ENCODE measurements at regions not wholly inside any gene's neighbourhood (a gene's known extent, or its start where the extent isn't known, plus 50 kb on each side); places are given as distances from the start of the nearest gene placed in this dataset.

DNA sequence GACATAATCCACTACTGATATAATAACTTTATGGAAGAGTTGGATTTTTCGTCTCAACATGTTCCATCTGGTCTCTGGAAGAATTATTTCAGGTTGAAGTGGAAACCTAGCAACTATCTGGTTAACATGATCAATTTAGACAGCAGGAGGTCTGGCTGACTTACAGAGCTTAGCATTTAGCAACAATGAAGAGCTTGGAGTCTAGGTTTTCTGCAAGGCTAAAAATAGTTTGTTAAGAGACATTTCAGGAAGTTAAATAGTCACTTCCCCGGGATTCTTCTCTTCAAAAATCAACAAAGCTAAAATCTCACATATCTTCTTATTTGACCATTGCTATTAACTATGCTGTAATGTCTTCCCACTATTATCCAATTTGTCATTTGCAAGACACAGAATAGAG, 418.6 kb upstream of the DIPK2B start:
- TF ChIP-seq, protein P1, sequence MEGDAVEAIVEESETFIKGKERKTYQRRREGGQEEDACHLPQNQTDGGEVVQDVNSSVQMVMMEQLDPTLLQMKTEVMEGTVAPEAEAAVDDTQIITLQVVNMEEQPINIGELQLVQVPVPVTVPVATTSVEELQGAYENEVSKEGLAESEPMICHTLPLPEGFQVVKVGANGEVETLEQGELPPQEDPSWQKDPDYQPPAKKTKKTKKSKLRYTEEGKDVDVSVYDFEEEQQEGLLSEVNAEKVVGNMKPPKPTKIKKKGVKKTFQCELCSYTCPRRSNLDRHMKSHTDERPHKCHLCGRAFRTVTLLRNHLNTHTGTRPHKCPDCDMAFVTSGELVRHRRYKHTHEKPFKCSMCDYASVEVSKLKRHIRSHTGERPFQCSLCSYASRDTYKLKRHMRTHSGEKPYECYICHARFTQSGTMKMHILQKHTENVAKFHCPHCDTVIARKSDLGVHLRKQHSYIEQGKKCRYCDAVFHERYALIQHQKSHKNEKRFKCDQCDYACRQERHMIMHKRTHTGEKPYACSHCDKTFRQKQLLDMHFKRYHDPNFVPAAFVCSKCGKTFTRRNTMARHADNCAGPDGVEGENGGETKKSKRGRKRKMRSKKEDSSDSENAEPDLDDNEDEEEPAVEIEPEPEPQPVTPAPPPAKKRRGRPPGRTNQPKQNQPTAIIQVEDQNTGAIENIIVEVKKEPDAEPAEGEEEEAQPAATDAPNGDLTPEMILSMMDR (conservative IDR thresholded peaks at IDR 0.05; ENCODE audit: low read depth, low read length), result no peak
- no peak for TF ChIP-seq MAFK (IDR thresholded peaks at IDR 0.05; ENCODE audit: low read depth, low read length)
- TF ChIP-seq RAD21 (IDR thresholded peaks at IDR 0.05; ENCODE audit: low read length), result no peak
- TF ChIP-seq, protein P2, sequence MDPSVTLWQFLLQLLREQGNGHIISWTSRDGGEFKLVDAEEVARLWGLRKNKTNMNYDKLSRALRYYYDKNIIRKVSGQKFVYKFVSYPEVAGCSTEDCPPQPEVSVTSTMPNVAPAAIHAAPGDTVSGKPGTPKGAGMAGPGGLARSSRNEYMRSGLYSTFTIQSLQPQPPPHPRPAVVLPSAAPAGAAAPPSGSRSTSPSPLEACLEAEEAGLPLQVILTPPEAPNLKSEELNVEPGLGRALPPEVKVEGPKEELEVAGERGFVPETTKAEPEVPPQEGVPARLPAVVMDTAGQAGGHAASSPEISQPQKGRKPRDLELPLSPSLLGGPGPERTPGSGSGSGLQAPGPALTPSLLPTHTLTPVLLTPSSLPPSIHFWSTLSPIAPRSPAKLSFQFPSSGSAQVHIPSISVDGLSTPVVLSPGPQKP (IDR thresholded peaks at IDR 0.05; ENCODE audit: borderline replicate concordance, low read depth, low read length), result no peak
- no peak for TF ChIP-seq POLR2A (IDR thresholded peaks at IDR 0.05; ENCODE audit: low read depth, low read length)
- no peak for TF ChIP-seq CHD1 (IDR thresholded peaks at IDR 0.05; ENCODE audit: low read depth, low read length)
- no peak for TF ChIP-seq RCOR1 (IDR thresholded peaks at IDR 0.05; ENCODE audit: insufficient replicate concordance, low read length)

Measured in IMR-90 (cell line).